ENCODE measurements at regions not wholly inside any gene's neighbourhood (a gene's known extent, or its start where the extent isn't known, plus 50 kb on each side); places are given as distances from the start of the nearest gene placed in this dataset.

GRCh38 chr14:53896726-53897125, 59.9 kb downstream of the BMP4 start:
- DNase-seq (ENCODE audit: low read depth in 2 of 2): no peak

GRCh38 chr14:53894456-53894855, 62.2 kb downstream of the BMP4 start:
- DNase-seq (ENCODE audit: low read depth in 2 of 2): no peak

- DNase-seq (ENCODE audit: low read depth in 2 of 2): no peak
These were observed 63.3 kb downstream of the BMP4 start for GRCh38 chr14:53893374-53893773.

DNA sequence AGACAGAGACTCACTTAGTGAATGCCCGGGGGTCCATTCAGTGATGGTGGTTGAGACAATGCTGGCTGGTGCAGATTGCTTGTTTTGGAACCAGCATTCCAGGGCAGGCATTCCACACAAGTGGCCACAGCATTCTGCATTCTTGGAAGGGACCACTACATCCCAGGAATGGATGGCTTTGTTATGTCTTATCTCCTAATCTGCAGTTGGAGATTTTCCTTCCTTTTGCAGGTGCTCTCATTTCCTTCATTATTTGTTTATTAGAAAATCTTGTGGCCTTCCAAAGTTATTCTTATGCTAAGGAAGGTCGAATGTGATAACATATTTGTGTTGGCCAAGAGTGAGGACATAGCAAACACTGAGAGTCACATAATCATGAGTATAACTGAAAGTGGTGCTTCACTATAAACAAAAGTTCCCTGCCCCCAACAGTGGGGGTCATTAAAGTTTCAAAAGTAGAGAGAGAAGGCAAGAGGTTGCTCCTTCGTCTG, 66.0 kb downstream of the BMP4 start:
- DNase-seq (ENCODE audit: low read depth in 2 of 2): no peak

GRCh38 chr14:53888535-53889386, 67.9 kb downstream of the BMP4 start:
- DNase-seq (ENCODE audit: low read depth in 2 of 2): no peak

DNA sequence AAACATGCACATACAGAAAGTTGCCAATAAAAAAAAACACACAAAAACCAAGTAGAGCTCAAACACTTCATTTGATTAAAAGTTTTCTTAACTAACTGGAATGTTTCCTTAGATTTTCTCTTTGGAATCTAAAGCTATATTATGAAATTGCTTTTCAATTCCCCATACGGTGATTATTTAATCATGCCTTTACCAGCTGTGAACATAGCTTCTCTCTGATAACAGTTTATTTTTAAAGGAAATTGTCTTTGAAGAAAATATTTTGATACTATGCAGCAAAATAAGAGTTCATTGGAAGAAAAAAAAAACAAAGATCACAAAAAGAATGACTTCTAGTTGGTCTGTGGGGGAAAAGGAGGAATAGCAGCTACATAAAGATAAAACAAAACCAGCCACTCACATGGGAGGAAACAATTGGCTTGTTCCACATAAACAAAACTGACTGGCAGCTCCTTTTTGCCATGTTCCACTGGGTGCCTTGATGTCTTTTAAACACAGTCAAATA, 71.4 kb downstream of the BMP4 start:
- no peak for DNase-seq (ENCODE audit: low read depth in 2 of 2)

DNA sequence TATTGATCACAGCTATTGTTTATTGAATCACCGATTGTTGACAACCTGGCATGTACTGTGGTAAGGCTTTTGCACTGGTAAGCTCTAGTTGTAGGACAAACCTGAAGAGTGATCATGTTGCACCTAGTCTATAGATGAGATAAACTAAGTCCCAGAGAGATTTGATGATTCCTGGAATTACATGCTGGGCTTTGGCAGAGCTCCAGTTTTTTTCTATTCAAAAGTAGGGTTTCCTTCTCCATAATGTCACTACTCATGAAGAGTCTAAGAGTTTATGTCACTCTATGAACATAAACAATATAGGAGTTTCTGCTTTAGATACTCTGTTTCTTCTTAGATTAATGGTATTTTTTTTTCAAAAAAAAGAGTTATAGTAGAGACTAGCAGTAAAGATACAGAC, 72.0 kb downstream of the BMP4 start:
- no peak for DNase-seq (ENCODE audit: low read depth in 2 of 2)

- no peak for DNase-seq (ENCODE audit: low read depth in 2 of 2)
These were observed 72.9 kb downstream of the BMP4 start for GRCh38 chr14:53883739-53884138.

GRCh38 chr14:53882684-53883083, 73.9 kb downstream of the BMP4 start:
- DNase-seq (ENCODE audit: low read depth in 2 of 2): no peak

- no peak for DNase-seq (ENCODE audit: low read depth in 2 of 2)
These were observed 74.7 kb downstream of the BMP4 start for GRCh38 chr14:53881921-53882320.

GRCh38 chr14:53881161-53881871, 75.3 kb downstream of the BMP4 start:
- no peak for DNase-seq (ENCODE audit: low read depth in 2 of 2)

GRCh38 chr14:53880761-53881160, 75.9 kb downstream of the BMP4 start:
- no peak for DNase-seq (ENCODE audit: low read depth in 2 of 2)

DNA sequence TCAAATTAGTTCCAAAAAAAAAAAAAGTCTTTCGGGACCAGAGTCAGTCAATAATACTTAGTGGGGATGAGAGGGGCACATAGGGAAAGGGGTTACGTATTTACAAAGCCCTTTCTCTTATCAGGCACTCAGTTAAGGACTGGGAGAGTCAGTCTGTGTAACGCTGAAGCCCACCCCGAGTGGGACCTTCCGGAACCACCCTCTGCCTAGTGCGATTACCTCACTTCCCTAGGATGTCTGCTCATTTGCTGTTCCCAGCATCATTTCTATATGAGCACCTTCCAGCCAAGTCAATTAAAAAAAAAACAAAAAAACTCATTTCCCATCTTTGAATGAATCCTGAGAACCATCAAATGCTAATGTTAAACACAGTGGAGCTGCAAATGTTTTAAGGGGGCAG, 76.9 kb downstream of the BMP4 start:
- DNase-seq (ENCODE audit: low read depth in 2 of 2): no peak

DNA sequence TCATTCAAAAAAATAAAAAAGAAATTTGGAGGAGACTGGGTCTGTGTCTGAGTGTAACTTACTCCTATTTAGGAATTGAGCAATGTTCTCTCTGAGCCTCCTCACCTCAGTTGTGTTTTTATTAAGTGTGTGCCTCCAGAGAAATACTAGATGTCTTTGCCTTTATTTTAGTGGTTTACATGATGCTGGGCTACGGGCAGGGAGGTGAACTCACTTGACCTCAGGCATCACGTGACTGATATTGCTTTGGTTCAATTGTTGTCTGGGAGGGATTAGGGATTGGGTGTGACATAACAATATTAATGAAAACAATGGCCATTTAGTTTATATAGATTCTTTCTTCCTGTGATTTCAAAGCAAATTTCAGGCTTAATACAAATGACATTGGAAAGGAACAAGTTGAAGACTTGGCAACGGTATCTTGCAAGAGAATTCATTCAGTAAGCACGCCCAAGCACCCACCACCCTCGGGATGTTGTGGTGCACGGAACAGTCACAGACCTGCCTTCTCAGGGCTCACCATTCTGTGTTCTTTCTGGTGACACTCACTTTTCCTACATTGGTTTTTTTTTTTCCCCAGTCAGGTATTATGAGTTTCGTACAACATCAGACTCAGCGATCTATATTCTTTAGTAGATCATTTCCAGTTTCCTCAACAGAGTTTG, 77.5 kb downstream of the BMP4 start:
- no peak for DNase-seq (ENCODE audit: low read depth in 2 of 2)

GRCh38 chr14:53875324-53875897, 81.2 kb downstream of the BMP4 start:
- no peak for DNase-seq (ENCODE audit: low read depth in 2 of 2)

- DNase-seq (ENCODE audit: low read depth in 2 of 2): no peak
These were observed 81.9 kb downstream of the BMP4 start for GRCh38 chr14:53874704-53875103.

GRCh38 chr14:53872681-53873089, 83.9 kb downstream of the BMP4 start:
- DNase-seq (ENCODE audit: low read depth in 2 of 2): no peak

DNA sequence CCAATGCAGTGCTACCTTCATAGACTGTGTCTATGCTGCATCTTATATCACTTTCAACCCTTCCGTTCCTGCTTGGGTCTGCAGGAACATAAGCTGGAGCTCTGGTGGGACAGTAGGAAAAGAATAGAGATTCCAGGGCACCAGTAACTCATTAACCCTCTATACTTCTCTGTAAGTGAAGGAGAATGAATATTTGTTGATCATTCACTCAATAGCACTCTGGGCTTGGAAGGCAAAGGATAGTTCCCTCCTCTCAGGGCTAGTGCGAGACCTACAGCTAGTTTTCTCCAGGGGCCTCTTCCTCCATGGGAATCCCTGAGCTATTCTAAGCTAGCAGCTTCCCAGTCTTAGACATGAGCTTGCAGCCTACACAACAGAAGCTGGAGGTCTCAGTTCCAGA, 84.7 kb downstream of the BMP4 start:
- no peak for DNase-seq (ENCODE audit: low read depth in 2 of 2)

- DNase-seq (ENCODE audit: low read depth in 2 of 2): no peak
These were observed 85.6 kb downstream of the BMP4 start for GRCh38 chr14:53871011-53871410.

DNA sequence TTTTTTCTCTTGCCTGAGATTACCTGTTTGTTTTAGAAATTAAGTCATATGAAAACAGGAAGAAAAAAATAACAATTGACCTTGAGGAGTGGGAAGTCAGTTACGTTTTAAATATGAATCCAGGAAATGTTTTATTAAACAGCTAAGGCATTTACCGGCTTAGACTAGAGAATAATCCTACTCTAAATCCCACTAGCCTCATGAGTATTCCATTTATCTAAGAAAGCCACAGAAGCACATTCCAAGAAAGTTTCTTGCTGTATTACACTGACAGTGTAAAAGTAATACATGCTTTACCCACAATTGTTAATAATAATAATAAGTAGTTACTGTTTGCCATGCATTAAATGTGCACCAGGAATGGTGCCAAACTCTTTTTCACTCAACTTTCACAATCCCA, 90.9 kb downstream of the BMP4 start:
- DNase-seq (ENCODE audit: low read depth in 2 of 2): no peak

DNA sequence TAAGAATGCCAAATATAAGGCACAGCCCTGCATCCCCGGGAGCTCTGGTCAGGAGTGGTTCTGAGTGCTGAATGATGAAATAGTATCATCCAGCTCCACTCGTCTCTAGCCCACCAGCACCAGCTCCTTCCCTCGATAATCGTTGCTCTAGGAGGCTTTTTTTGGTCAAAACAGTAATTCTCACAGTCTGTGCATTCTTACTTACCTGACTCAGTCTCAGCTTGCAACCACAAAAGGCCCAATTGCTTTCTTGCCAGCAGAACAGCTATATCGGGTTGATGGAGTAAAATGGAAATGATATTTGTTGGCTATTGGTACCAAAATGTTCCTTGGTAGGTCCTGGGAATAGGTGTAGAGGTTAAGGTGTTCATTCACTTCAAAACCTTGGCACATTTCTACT, 94.8 kb downstream of the BMP4 start:
- DNase-seq (ENCODE audit: low read depth in 2 of 2): no peak

DNA sequence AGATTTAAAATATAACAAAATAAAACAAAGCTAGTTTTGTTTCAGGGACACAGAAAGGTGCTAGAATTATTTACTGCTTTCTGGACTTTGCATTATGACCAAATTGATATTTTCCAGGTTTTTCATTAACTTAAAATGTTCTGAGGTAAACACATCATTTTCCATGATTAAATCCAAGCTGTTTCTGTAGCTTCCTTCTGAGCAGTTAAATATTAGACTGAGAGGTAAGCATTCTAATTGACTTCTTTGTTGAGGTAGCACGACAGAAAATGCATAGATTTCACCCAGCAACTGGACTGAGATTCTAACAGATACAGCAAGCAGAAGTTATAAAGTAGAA, 98.3 kb downstream of the BMP4 start:
- DNase-seq (ENCODE audit: low read depth in 2 of 2): no peak

All from stimulated activated CD4-positive, alpha-beta T cell treated with anti-CD3 and anti-CD28 coated beads, Interleukin-1b, Interleukin-23, amount 100 ng/mL, for 1 hour (primary cell).